ENCODE measurements at regions not wholly inside any gene's neighbourhood (a gene's known extent, or its start where the extent isn't known, plus 50 kb on each side); places are given as distances from the start of the nearest gene placed in this dataset.
"Not testable (repeated sequence)": the region's sequence is repeated elsewhere in the genome, so short reads cannot be mapped to it uniquely, and the experiment has no call there.

- H3K27me3 ChIP-seq (ENCODE audit: control insufficient read depth in 1 of 2, insufficient read depth in 2 of 2, low read length in 2 of 2); H3K4me3 ChIP-seq (ENCODE audit: low read depth in 1 of 2, low read length in 2 of 2); H3K4me1 ChIP-seq (ENCODE audit: control insufficient read depth in 1 of 2, insufficient read depth in 2 of 2, low read length in 2 of 2); H3K9ac ChIP-seq (ENCODE audit: low read depth in 1 of 2, low read length in 2 of 2); H3K36me3 ChIP-seq (ENCODE audit: control insufficient read depth in 1 of 2, insufficient read depth in 2 of 2, low read length in 2 of 2); H3K9me3 ChIP-seq (ENCODE audit: control insufficient read depth in 1 of 2, low read length in 2 of 2); H3K27ac ChIP-seq (ENCODE audit: low read depth, low read length): not testable (repeated sequence)
Observed at GRCh38 chr17:20666689-20667088, 87.2 kb downstream of the CDRT15L2 start.

- not testable (repeated sequence) for H3K4me1 ChIP-seq (ENCODE audit: control insufficient read depth in 1 of 2, insufficient read depth in 2 of 2, low read length in 2 of 2); H3K27ac ChIP-seq (ENCODE audit: low read depth, low read length); H3K4me3 ChIP-seq (ENCODE audit: low read depth in 1 of 2, low read length in 2 of 2); H3K36me3 ChIP-seq (ENCODE audit: control insufficient read depth in 1 of 2, insufficient read depth in 2 of 2, low read length in 2 of 2); H3K9ac ChIP-seq (ENCODE audit: low read depth in 1 of 2, low read length in 2 of 2); H3K27me3 ChIP-seq (ENCODE audit: control insufficient read depth in 1 of 2, insufficient read depth in 2 of 2, low read length in 2 of 2); H3K9me3 ChIP-seq (ENCODE audit: control insufficient read depth in 1 of 2, low read length in 2 of 2)
Observed at GRCh38 chr17:20667712-20668111, 88.2 kb downstream of the CDRT15L2 start.

GRCh38 chr17:20668316-20668715 lies 88.8 kb downstream of the CDRT15L2 start:
- not testable (repeated sequence) for H3K9ac ChIP-seq (ENCODE audit: low read depth in 1 of 2, low read length in 2 of 2); H3K4me3 ChIP-seq (ENCODE audit: low read depth in 1 of 2, low read length in 2 of 2); H3K27ac ChIP-seq (ENCODE audit: low read depth, low read length); H3K9me3 ChIP-seq (ENCODE audit: control insufficient read depth in 1 of 2, low read length in 2 of 2); H3K4me1 ChIP-seq (ENCODE audit: control insufficient read depth in 1 of 2, insufficient read depth in 2 of 2, low read length in 2 of 2); H3K36me3 ChIP-seq (ENCODE audit: control insufficient read depth in 1 of 2, insufficient read depth in 2 of 2, low read length in 2 of 2); H3K27me3 ChIP-seq (ENCODE audit: control insufficient read depth in 1 of 2, insufficient read depth in 2 of 2, low read length in 2 of 2)

GRCh38 chr17:20668868-20669267 lies 89.3 kb downstream of the CDRT15L2 start:
- H3K27ac ChIP-seq (ENCODE audit: low read depth, low read length); H3K27me3 ChIP-seq (ENCODE audit: control insufficient read depth in 1 of 2, insufficient read depth in 2 of 2, low read length in 2 of 2); H3K4me3 ChIP-seq (ENCODE audit: low read depth in 1 of 2, low read length in 2 of 2); H3K9ac ChIP-seq (ENCODE audit: low read depth in 1 of 2, low read length in 2 of 2); H3K36me3 ChIP-seq (ENCODE audit: control insufficient read depth in 1 of 2, insufficient read depth in 2 of 2, low read length in 2 of 2); H3K9me3 ChIP-seq (ENCODE audit: control insufficient read depth in 1 of 2, low read length in 2 of 2); H3K4me1 ChIP-seq (ENCODE audit: control insufficient read depth in 1 of 2, insufficient read depth in 2 of 2, low read length in 2 of 2): not testable (repeated sequence)

- H3K9me3 ChIP-seq (ENCODE audit: control insufficient read depth in 1 of 2, low read length in 2 of 2); H3K4me3 ChIP-seq (ENCODE audit: low read depth in 1 of 2, low read length in 2 of 2); H3K9ac ChIP-seq (ENCODE audit: low read depth in 1 of 2, low read length in 2 of 2); H3K4me1 ChIP-seq (ENCODE audit: control insufficient read depth in 1 of 2, insufficient read depth in 2 of 2, low read length in 2 of 2); H3K27ac ChIP-seq (ENCODE audit: low read depth, low read length); H3K27me3 ChIP-seq (ENCODE audit: control insufficient read depth in 1 of 2, insufficient read depth in 2 of 2, low read length in 2 of 2); H3K36me3 ChIP-seq (ENCODE audit: control insufficient read depth in 1 of 2, insufficient read depth in 2 of 2, low read length in 2 of 2): not testable (repeated sequence)
Observed at GRCh38 chr17:20670506-20670905, 91.0 kb downstream of the CDRT15L2 start.

GRCh38 chr17:20674374-20674773 lies 94.8 kb downstream of the CDRT15L2 start:
- H3K9me3 ChIP-seq (ENCODE audit: control insufficient read depth in 1 of 2, low read length in 2 of 2); H3K4me3 ChIP-seq (ENCODE audit: low read depth in 1 of 2, low read length in 2 of 2); H3K27me3 ChIP-seq (ENCODE audit: control insufficient read depth in 1 of 2, insufficient read depth in 2 of 2, low read length in 2 of 2); H3K9ac ChIP-seq (ENCODE audit: low read depth in 1 of 2, low read length in 2 of 2); H3K4me1 ChIP-seq (ENCODE audit: control insufficient read depth in 1 of 2, insufficient read depth in 2 of 2, low read length in 2 of 2); H3K27ac ChIP-seq (ENCODE audit: low read depth, low read length); H3K36me3 ChIP-seq (ENCODE audit: control insufficient read depth in 1 of 2, insufficient read depth in 2 of 2, low read length in 2 of 2): not testable (repeated sequence)

GRCh38 chr17:20675707-20676106 lies 96.2 kb downstream of the CDRT15L2 start:
- not testable (repeated sequence) for H3K27me3 ChIP-seq (ENCODE audit: control insufficient read depth in 1 of 2, insufficient read depth in 2 of 2, low read length in 2 of 2); H3K36me3 ChIP-seq (ENCODE audit: control insufficient read depth in 1 of 2, insufficient read depth in 2 of 2, low read length in 2 of 2); H3K9ac ChIP-seq (ENCODE audit: low read depth in 1 of 2, low read length in 2 of 2); H3K9me3 ChIP-seq (ENCODE audit: control insufficient read depth in 1 of 2, low read length in 2 of 2); H3K4me3 ChIP-seq (ENCODE audit: low read depth in 1 of 2, low read length in 2 of 2); H3K4me1 ChIP-seq (ENCODE audit: control insufficient read depth in 1 of 2, insufficient read depth in 2 of 2, low read length in 2 of 2); H3K27ac ChIP-seq (ENCODE audit: low read depth, low read length)

- not testable (repeated sequence) for H3K4me1 ChIP-seq (ENCODE audit: control insufficient read depth in 1 of 2, insufficient read depth in 2 of 2, low read length in 2 of 2); H3K4me3 ChIP-seq (ENCODE audit: low read depth in 1 of 2, low read length in 2 of 2); H3K9me3 ChIP-seq (ENCODE audit: control insufficient read depth in 1 of 2, low read length in 2 of 2); H3K9ac ChIP-seq (ENCODE audit: low read depth in 1 of 2, low read length in 2 of 2); H3K27me3 ChIP-seq (ENCODE audit: control insufficient read depth in 1 of 2, insufficient read depth in 2 of 2, low read length in 2 of 2); H3K36me3 ChIP-seq (ENCODE audit: control insufficient read depth in 1 of 2, insufficient read depth in 2 of 2, low read length in 2 of 2); H3K27ac ChIP-seq (ENCODE audit: low read depth, low read length)
Observed at GRCh38 chr17:20676656-20677055, 97.1 kb downstream of the CDRT15L2 start.

GRCh38 chr17:20677469-20677868 lies 97.9 kb downstream of the CDRT15L2 start:
- H3K4me3 ChIP-seq (ENCODE audit: low read depth in 1 of 2, low read length in 2 of 2); H3K4me1 ChIP-seq (ENCODE audit: control insufficient read depth in 1 of 2, insufficient read depth in 2 of 2, low read length in 2 of 2); H3K27ac ChIP-seq (ENCODE audit: low read depth, low read length); H3K27me3 ChIP-seq (ENCODE audit: control insufficient read depth in 1 of 2, insufficient read depth in 2 of 2, low read length in 2 of 2); H3K36me3 ChIP-seq (ENCODE audit: control insufficient read depth in 1 of 2, insufficient read depth in 2 of 2, low read length in 2 of 2); H3K9ac ChIP-seq (ENCODE audit: low read depth in 1 of 2, low read length in 2 of 2); H3K9me3 ChIP-seq (ENCODE audit: control insufficient read depth in 1 of 2, low read length in 2 of 2): not testable (repeated sequence)

- not testable (repeated sequence) for H3K4me1 ChIP-seq (ENCODE audit: control insufficient read depth in 1 of 2, insufficient read depth in 2 of 2, low read length in 2 of 2); H3K27ac ChIP-seq (ENCODE audit: low read depth, low read length); H3K27me3 ChIP-seq (ENCODE audit: control insufficient read depth in 1 of 2, insufficient read depth in 2 of 2, low read length in 2 of 2); H3K36me3 ChIP-seq (ENCODE audit: control insufficient read depth in 1 of 2, insufficient read depth in 2 of 2, low read length in 2 of 2); H3K9ac ChIP-seq (ENCODE audit: low read depth in 1 of 2, low read length in 2 of 2); H3K4me3 ChIP-seq (ENCODE audit: low read depth in 1 of 2, low read length in 2 of 2); H3K9me3 ChIP-seq (ENCODE audit: control insufficient read depth in 1 of 2, low read length in 2 of 2)
Observed at GRCh38 chr17:20678424-20678823, 98.9 kb downstream of the CDRT15L2 start.

All from duodenal mucosa (tissue), 2 donors.